ENCODE measurements at regions not wholly inside any gene's neighbourhood (a gene's known extent, or its start where the extent isn't known, plus 50 kb on each side); places are given as distances from the start of the nearest gene placed in this dataset.
A peak's percentile ranks its signal among the peaks of the same experiment; 100 is the strongest.

GRCh38 chr1:209486861-209487593 lies 96.5 kb upstream of the CAMK1G start:
- no peak overlapping the region for H3K4me3 ChIP-seq (ENCODE audit: low read depth, low read length)
- H3K23ac ChIP-seq (ENCODE audit: low read length), result no peak overlapping the region
- no peak overlapping the region for H2BK5ac ChIP-seq (ENCODE audit: low read depth, low read length, poor library complexity)
- no peak overlapping the region for H3K4ac ChIP-seq (ENCODE audit: low read depth, low read length)
- no peak overlapping the region for H3K4me2 ChIP-seq (ENCODE audit: low read length)
- no peaks in the 10 kb centered on the region for H3K4me1 ChIP-seq (ENCODE audit: control insufficient read depth in 1 of 2, insufficient read depth in 2 of 2, low read length in 2 of 2)
- H3K36me3 ChIP-seq (ENCODE audit: control insufficient read depth in 1 of 2, insufficient read depth in 2 of 2, low read length in 2 of 2), result no peaks in the 10 kb centered on the region
- H3K79me1 ChIP-seq (ENCODE audit: low read length), result no peaks in the 10 kb centered on the region
- H3K9ac ChIP-seq (ENCODE audit: low read length), result no peak overlapping the region
- H3K14ac ChIP-seq (ENCODE audit: low read length), result no peak overlapping the region
- DNase-seq, result no peak
- H2BK12ac ChIP-seq (ENCODE audit: low read length), result peak overlapping the region; percentile 46
- peak overlapping the region; percentile 22 for H4K91ac ChIP-seq (ENCODE audit: low read depth, low read length)
- no peaks in the 10 kb centered on the region for H3K79me2 ChIP-seq (ENCODE audit: control insufficient read depth, insufficient read depth, low read length, poor library complexity)
- H2BK120ac ChIP-seq (ENCODE audit: insufficient read depth, low read length, poor library complexity), result no peak overlapping the region
- no CpG with 5 or more reads among the region's 1 CpG for WGBS (ENCODE audit: extremely low coverage, insufficient coverage, insufficient read length)
- H2AFZ ChIP-seq (ENCODE audit: insufficient read depth, low read length, poor library complexity), result no peak overlapping the region
- no peak overlapping the region for H4K8ac ChIP-seq (ENCODE audit: low read depth, low read length)
- peaks cover 2% of the 10 kb centered on the region for H3K9me3 ChIP-seq (ENCODE audit: insufficient read depth, low read depth, low read length)
- no peak overlapping the region for H3K27ac ChIP-seq (ENCODE audit: low read depth, low read length)
- H4K12ac ChIP-seq (ENCODE audit: low read depth, low read length), result no peak overlapping the region
- H3K27me3 ChIP-seq (ENCODE audit: insufficient read depth, low read length), result no peaks in the 10 kb centered on the region
- H2AK5ac ChIP-seq (ENCODE audit: low read length), result no peak overlapping the region
- no peak overlapping the region for H3K18ac ChIP-seq (ENCODE audit: low read length)

- no peaks in the 10 kb centered on the region for H3K79me2 ChIP-seq (ENCODE audit: control insufficient read depth, insufficient read depth, low read length, poor library complexity)
- H2AK5ac ChIP-seq (ENCODE audit: low read length), result no peak overlapping the region
- no peaks in the 10 kb centered on the region for H3K79me1 ChIP-seq (ENCODE audit: low read length)
- H3K18ac ChIP-seq (ENCODE audit: low read length), result no peak overlapping the region
- no peaks in the 10 kb centered on the region for H3K27me3 ChIP-seq (ENCODE audit: insufficient read depth, low read length)
- DNase-seq, result peak in 1 of 2 donors; percentile 40
- WGBS (ENCODE audit: extremely low coverage, insufficient coverage, insufficient read length), result no CpG with 5 or more reads among the region's 3 CpGs
- no peak overlapping the region for H3K4me3 ChIP-seq (ENCODE audit: low read depth, low read length)
- no peaks in the 10 kb centered on the region for H3K4me1 ChIP-seq (ENCODE audit: control insufficient read depth in 1 of 2, insufficient read depth in 2 of 2, low read length in 2 of 2)
- no peak overlapping the region for H2BK120ac ChIP-seq (ENCODE audit: insufficient read depth, low read length, poor library complexity)
- H3K4me2 ChIP-seq (ENCODE audit: low read length), result no peak overlapping the region
- H4K12ac ChIP-seq (ENCODE audit: low read depth, low read length), result no peak overlapping the region
- H3K14ac ChIP-seq (ENCODE audit: low read length), result no peak overlapping the region
- H2BK5ac ChIP-seq (ENCODE audit: low read depth, low read length, poor library complexity), result no peak overlapping the region
- H3K9ac ChIP-seq (ENCODE audit: low read length), result no peak overlapping the region
- no peak overlapping the region for H4K91ac ChIP-seq (ENCODE audit: low read depth, low read length)
- H2BK12ac ChIP-seq (ENCODE audit: low read length), result no peak overlapping the region
- H3K23ac ChIP-seq (ENCODE audit: low read length), result no peak overlapping the region
- no peak overlapping the region for H4K8ac ChIP-seq (ENCODE audit: low read depth, low read length)
- no peaks in the 10 kb centered on the region for H3K36me3 ChIP-seq (ENCODE audit: control insufficient read depth in 1 of 2, insufficient read depth in 2 of 2, low read length in 2 of 2)
- peaks cover 2% of the 10 kb centered on the region for H3K9me3 ChIP-seq (ENCODE audit: insufficient read depth, low read depth, low read length)
- no peak overlapping the region for H3K27ac ChIP-seq (ENCODE audit: low read depth, low read length)
- no peak overlapping the region for H3K4ac ChIP-seq (ENCODE audit: low read depth, low read length)
- H2AFZ ChIP-seq (ENCODE audit: insufficient read depth, low read length, poor library complexity), result no peak overlapping the region
Measured at GRCh38 chr1:209490013-209490412, 93.5 kb upstream of the CAMK1G start.

- no peak overlapping the region for H3K4me2 ChIP-seq (ENCODE audit: low read length)
- no peak overlapping the region for H3K9ac ChIP-seq (ENCODE audit: low read length)
- no peak overlapping the region for H3K14ac ChIP-seq (ENCODE audit: low read length)
- H3K79me1 ChIP-seq (ENCODE audit: low read length), result no peaks in the 10 kb centered on the region
- DNase-seq, result no peak
- no peak overlapping the region for H4K12ac ChIP-seq (ENCODE audit: low read depth, low read length)
- H3K27me3 ChIP-seq (ENCODE audit: insufficient read depth, low read length), result no peaks in the 10 kb centered on the region
- H3K4me3 ChIP-seq (ENCODE audit: low read depth, low read length), result no peak overlapping the region
- H3K36me3 ChIP-seq (ENCODE audit: control insufficient read depth in 1 of 2, insufficient read depth in 2 of 2, low read length in 2 of 2), result no peaks in the 10 kb centered on the region
- no peaks in the 10 kb centered on the region for H3K79me2 ChIP-seq (ENCODE audit: control insufficient read depth, insufficient read depth, low read length, poor library complexity)
- H3K4me1 ChIP-seq (ENCODE audit: control insufficient read depth in 1 of 2, insufficient read depth in 2 of 2, low read length in 2 of 2), result no peaks in the 10 kb centered on the region
- H3K9me3 ChIP-seq (ENCODE audit: insufficient read depth, low read depth, low read length), result peaks cover 2% of the 10 kb centered on the region
- no peak overlapping the region for H4K8ac ChIP-seq (ENCODE audit: low read depth, low read length)
- H2BK120ac ChIP-seq (ENCODE audit: insufficient read depth, low read length, poor library complexity), result no peak overlapping the region
- no CpG with 5 or more reads among the region's 2 CpGs for WGBS (ENCODE audit: extremely low coverage, insufficient coverage, insufficient read length)
- no peak overlapping the region for H3K27ac ChIP-seq (ENCODE audit: low read depth, low read length)
- no peak overlapping the region for H2BK12ac ChIP-seq (ENCODE audit: low read length)
- H4K91ac ChIP-seq (ENCODE audit: low read depth, low read length), result no peak overlapping the region
- no peak overlapping the region for H3K18ac ChIP-seq (ENCODE audit: low read length)
- H3K4ac ChIP-seq (ENCODE audit: low read depth, low read length), result no peak overlapping the region
- H2AFZ ChIP-seq (ENCODE audit: insufficient read depth, low read length, poor library complexity), result no peak overlapping the region
- H2BK5ac ChIP-seq (ENCODE audit: low read depth, low read length, poor library complexity), result no peak overlapping the region
- H3K23ac ChIP-seq (ENCODE audit: low read length), result no peak overlapping the region
- no peak overlapping the region for H2AK5ac ChIP-seq (ENCODE audit: low read length)
Measured at GRCh38 chr1:209491031-209491430, 92.5 kb upstream of the CAMK1G start.

GRCh38 chr1:209491496-209491895 lies 92.0 kb upstream of the CAMK1G start:
- peaks cover 2% of the 10 kb centered on the region for H3K9me3 ChIP-seq (ENCODE audit: insufficient read depth, low read depth, low read length)
- no peaks in the 10 kb centered on the region for H3K36me3 ChIP-seq (ENCODE audit: control insufficient read depth in 1 of 2, insufficient read depth in 2 of 2, low read length in 2 of 2)
- H3K14ac ChIP-seq (ENCODE audit: low read length), result no peak overlapping the region
- H3K27me3 ChIP-seq (ENCODE audit: insufficient read depth, low read length), result no peaks in the 10 kb centered on the region
- no peak overlapping the region for H3K18ac ChIP-seq (ENCODE audit: low read length)
- no peak overlapping the region for H2AK5ac ChIP-seq (ENCODE audit: low read length)
- no peak overlapping the region for H2AFZ ChIP-seq (ENCODE audit: insufficient read depth, low read length, poor library complexity)
- H2BK5ac ChIP-seq (ENCODE audit: low read depth, low read length, poor library complexity), result no peak overlapping the region
- H4K8ac ChIP-seq (ENCODE audit: low read depth, low read length), result no peak overlapping the region
- H3K4me3 ChIP-seq (ENCODE audit: low read depth, low read length), result no peak overlapping the region
- DNase-seq, result no peak
- H3K79me2 ChIP-seq (ENCODE audit: control insufficient read depth, insufficient read depth, low read length, poor library complexity), result no peaks in the 10 kb centered on the region
- H3K79me1 ChIP-seq (ENCODE audit: low read length), result no peaks in the 10 kb centered on the region
- no peak overlapping the region for H4K91ac ChIP-seq (ENCODE audit: low read depth, low read length)
- H4K12ac ChIP-seq (ENCODE audit: low read depth, low read length), result no peak overlapping the region
- no CpG with 5 or more reads among the region's 1 CpG for WGBS (ENCODE audit: extremely low coverage, insufficient coverage, insufficient read length)
- no peak overlapping the region for H3K23ac ChIP-seq (ENCODE audit: low read length)
- H3K4me2 ChIP-seq (ENCODE audit: low read length), result no peak overlapping the region
- no peak overlapping the region for H2BK120ac ChIP-seq (ENCODE audit: insufficient read depth, low read length, poor library complexity)
- H3K9ac ChIP-seq (ENCODE audit: low read length), result no peak overlapping the region
- no peaks in the 10 kb centered on the region for H3K4me1 ChIP-seq (ENCODE audit: control insufficient read depth in 1 of 2, insufficient read depth in 2 of 2, low read length in 2 of 2)
- no peak overlapping the region for H2BK12ac ChIP-seq (ENCODE audit: low read length)
- H3K4ac ChIP-seq (ENCODE audit: low read depth, low read length), result no peak overlapping the region
- no peak overlapping the region for H3K27ac ChIP-seq (ENCODE audit: low read depth, low read length)
